ENCODE measurements at regions not wholly inside any gene's neighbourhood (a gene's known extent, or its start where the extent isn't known, plus 50 kb on each side); places are given as distances from the start of the nearest gene placed in this dataset.

GRCh38 chr11:37557990-37558389 lies 960.0 kb upstream of the RAG2 start:
- FAIRE-seq = no peak

- FAIRE-seq = no peak
Observed at GRCh38 chr11:37552284-37552683, 954.2 kb upstream of the RAG2 start.

GRCh38 chr11:37544491-37544890 lies 946.5 kb upstream of the RAG2 start:
- no peak for FAIRE-seq

- no peak for FAIRE-seq
Observed at GRCh38 chr11:37533830-37534229, 935.8 kb upstream of the RAG2 start.

- FAIRE-seq = no peak
Observed at GRCh38 chr11:37533087-37533486, 935.1 kb upstream of the RAG2 start.

- FAIRE-seq = no peak
Observed at GRCh38 chr11:37532271-37532670, 934.2 kb upstream of the RAG2 start.

GRCh38 chr11:37527545-37527944 lies 929.5 kb upstream of the RAG2 start:
- no peak for FAIRE-seq

GRCh38 chr11:37525336-37525735 lies 927.3 kb upstream of the RAG2 start:
- no peak for FAIRE-seq

- no peak for FAIRE-seq
Observed at GRCh38 chr11:37519781-37520180, 921.7 kb upstream of the RAG2 start.

GRCh38 chr11:37512156-37512780 lies 914.2 kb upstream of the RAG2 start:
- no peak for FAIRE-seq

- FAIRE-seq = no peak
Observed at GRCh38 chr11:37511425-37511933, 913.4 kb upstream of the RAG2 start.

- FAIRE-seq = no peak
Observed at GRCh38 chr11:37509506-37509905, 911.5 kb upstream of the RAG2 start.

GRCh38 chr11:37506531-37506930 lies 908.5 kb upstream of the RAG2 start:
- no peak for FAIRE-seq

GRCh38 chr11:37505406-37505805 lies 907.4 kb upstream of the RAG2 start:
- no peak for FAIRE-seq

- no peak for FAIRE-seq
Observed at GRCh38 chr11:37504921-37505320, 906.9 kb upstream of the RAG2 start.

GRCh38 chr11:37504060-37504611 lies 906.1 kb upstream of the RAG2 start:
- FAIRE-seq = no peak

- FAIRE-seq = no peak
Observed at GRCh38 chr11:37503411-37504059, 905.5 kb upstream of the RAG2 start.

- no peak for FAIRE-seq
Observed at GRCh38 chr11:37502202-37502601, 904.2 kb upstream of the RAG2 start.

GRCh38 chr11:37500425-37500824 lies 902.4 kb upstream of the RAG2 start:
- no peak for FAIRE-seq

- FAIRE-seq = no peak
Observed at GRCh38 chr11:37497326-37497725, 899.3 kb upstream of the RAG2 start.

- FAIRE-seq = no peak
Observed at GRCh38 chr11:37496201-37496600, 898.2 kb upstream of the RAG2 start.

GRCh38 chr11:37484298-37484697 lies 886.3 kb upstream of the RAG2 start:
- no peak for FAIRE-seq

GRCh38 chr11:37483761-37484160 lies 885.7 kb upstream of the RAG2 start:
- FAIRE-seq = no peak

- FAIRE-seq = no peak
Observed at GRCh38 chr11:37474889-37475288, 876.9 kb upstream of the RAG2 start.

GRCh38 chr11:37468344-37468743 lies 870.3 kb upstream of the RAG2 start:
- no peak for FAIRE-seq

Data from G401.6 (cell line).